ENCODE measurements at regions not wholly inside any gene's neighbourhood (a gene's known extent, or its start where the extent isn't known, plus 50 kb on each side); places are given as distances from the start of the nearest gene placed in this dataset.
A peak's percentile ranks its signal among the peaks of the same experiment; 100 is the strongest.

- TF ChIP-seq ESRRA (CRISPR knock-in tag; IDR thresholded peaks at IDR 0.05; ENCODE audit: borderline replicate concordance) = no peak
Measured at GRCh38 chr3:150097588-150097890, 126.8 kb upstream of the PFN2 start (continued).

- DNase-seq (ENCODE audit: low spot score) = no peak
- ChIA-PET POLR2A (no interaction called here), CTCF (interaction anchor here (1.1 to 1.3 kb wide), 2 partner anchors 62 to 87 kb away, joined by 4 read pairs; no protein-coding TSS in a partner anchor)
- Mint-ChIP-seq H3K36me3 (peaks cover 9% of the 10 kb centered on the region; the same call in 1 of the 2 replicates), H3K27me3 (ENCODE audit: low read depth) (no peaks in the 10 kb centered on the region), H3K4me1 (peaks cover 31% of the 10 kb centered on the region), H3K27ac (peak overlapping the region; percentile 33), H3K9me3 (peaks cover 18% of the 10 kb centered on the region), H3K4me3 (no peak overlapping the region)
- TF ChIP-seq E2F1 (CRISPR knock-in tag; IDR thresholded peaks at IDR 0.05) (no peak), OVOL2 (CRISPR knock-in tag; IDR thresholded peaks at IDR 0.05; ENCODE audit: borderline replicate concordance) (no peak), MLX (CRISPR knock-in tag; IDR thresholded peaks at IDR 0.05) (no peak), CDX4 (CRISPR knock-in tag; IDR thresholded peaks at IDR 0.05; ENCODE audit: borderline replicate concordance) (no peak), SMAD3 (CRISPR knock-in tag; IDR thresholded peaks at IDR 0.05; ENCODE audit: borderline replicate concordance) (no peak), MYBL2 (CRISPR knock-in tag; IDR thresholded peaks at IDR 0.05) (no peak), SOX15 (CRISPR knock-in tag; IDR thresholded peaks at IDR 0.05) (no peak), ZNF138 (CRISPR knock-in tag; conservative IDR thresholded peaks at IDR 0.05) (no peak), STAT6 (CRISPR knock-in tag; conservative IDR thresholded peaks at IDR 0.05; ENCODE audit: low read depth) (no peak), ZNF423 (CRISPR knock-in tag; IDR thresholded peaks at IDR 0.05) (no peak), SMAD4 (CRISPR knock-in tag; IDR thresholded peaks at IDR 0.05) (no peak), ZNF512 (CRISPR knock-in tag; IDR thresholded peaks at IDR 0.05; ENCODE audit: borderline replicate concordance) (no peak)
- peak; percentile 71 for ATAC-seq
Measured at GRCh38 chr3:150096700-150097587, 126.2 kb upstream of the PFN2 start.

- no peaks in the 10 kb centered on the region for H3K27me3 Mint-ChIP-seq (ENCODE audit: low read depth)
- no peak for DNase-seq (ENCODE audit: low spot score)
- H3K9me3 Mint-ChIP-seq = peaks cover 5% of the 10 kb centered on the region; the same call in 1 of the 2 replicates
- H3K4me1 Mint-ChIP-seq = peaks cover 31% of the 10 kb centered on the region
- ATAC-seq = no peak; the same call in 1 of the 2 replicates
- no peaks in the 10 kb centered on the region for H3K36me3 Mint-ChIP-seq
- no peak overlapping the region for H3K27ac Mint-ChIP-seq
- ChIA-PET POLR2A (no interaction called here), CTCF (no interaction called here)
- no peak for TF ChIP-seq SMAD4 (CRISPR knock-in tag; IDR thresholded peaks at IDR 0.05)
- no peak for TF ChIP-seq ATF3 (CRISPR knock-in tag; conservative IDR thresholded peaks at IDR 0.05)
- TF ChIP-seq ELF4 (CRISPR knock-in tag; IDR thresholded peaks at IDR 0.05; ENCODE audit: low read depth) = no peak
- TF ChIP-seq ESRRA (CRISPR knock-in tag; IDR thresholded peaks at IDR 0.05; ENCODE audit: borderline replicate concordance) = no peak
- 0 out of 2 replicates have a peak, but pooled peaks have one; percentile 46 for TF ChIP-seq ZNF121 (CRISPR knock-in tag; IDR thresholded peaks at IDR 0.05)
- no peak overlapping the region for H3K4me3 Mint-ChIP-seq
Measured at GRCh38 chr3:150094150-150094933, 123.6 kb upstream of the PFN2 start.
